K562 (cell line): ENCODE measurements at regions not wholly inside any gene's neighbourhood (a gene's known extent, or its start where the extent isn't known, plus 50 kb on each side); places are given as distances from the start of the nearest gene placed in this dataset.

Experiments
- ARID1B ChIP-seq: fragments of 450-650 bp; IDR thresholded peaks from 2 replicates; pipeline ENCODE4 v1.6.1; 2016; ENCODE audit warnings: antibody characterized with exemption, mild to moderate bottlenecking, inconsistent platforms
- BMI1 ChIP-seq: fragments of 150-350 bp; IDR thresholded peaks from 2 replicates; pipeline ENCODE4 v1.6.1; 2014; ENCODE audit warnings: low read length
- BRD9 ChIP-seq: fragments of 450-650 bp; IDR thresholded peaks from 2 replicates; pipeline ENCODE4 v1.6.1; 2018; ENCODE audit warnings: low read depth; ENCODE audit not compliant: partially characterized antibody
- EHMT2 ChIP-seq: fragments of 450-650 bp; IDR thresholded peaks from 2 replicates; pipeline ENCODE4 v1.6.1; 2018; ENCODE audit warnings: antibody characterized with exemption
- FOS ChIP-seq: IDR thresholded peaks from 3 replicates; pipeline ENCODE4 v1.6.1; 2011; ENCODE audit not compliant: insufficient read length; ENCODE audit errors: extremely low read depth
- FOXA3 ChIP-seq, 2 experiments: fragments of 450-650 bp in 1 of 2; sonication (generic) in 1 of 2; formaldehyde crosslinking; IDR thresholded peaks in 1 of 2; conservative IDR thresholded peaks in 1 of 2; 2 replicates each; pipeline versions ENCODE4 v1.4.0 to v1.8.0; 2020 to 2022; ENCODE audit warnings: mild to moderate bottlenecking in 2 of 2, missing genetic modification reagents in 1 of 2
- GABPA ChIP-seq: fragments of 200-800 bp; sonication (Bioruptor generic); conservative IDR thresholded peaks from 2 replicates; pipeline ENCODE4 v1.6.1; 2016; ENCODE audit warnings: low read depth, missing genetic modification characterization, missing compliant biosample characterization
- GABPB2 ChIP-seq: fragments of 250-450 bp; sonication (Bioruptor Pico); conservative IDR thresholded peaks from 2 replicates; pipeline ENCODE4 v1.5.1; 2021; ENCODE audit warnings: mild to moderate bottlenecking
- HMG20B ChIP-seq: fragments of 250-450 bp; sonication (Bioruptor Pico); IDR thresholded peaks from 2 replicates; pipeline ENCODE4 v1.5.0; 2021; ENCODE audit warnings: mild to moderate bottlenecking
- HNRNPUL1 ChIP-seq: fragments of 200-400 bp; formaldehyde crosslinking; IDR thresholded peaks from 2 replicates; pipeline ENCODE4 v1.6.1; 2017; ENCODE audit warnings: low read length
- KAT7 ChIP-seq: sonication (generic); formaldehyde crosslinking; IDR thresholded peaks from 2 replicates; pipeline ENCODE4 v1.8.0; 2022; ENCODE audit warnings: missing genetic modification reagents, mild to moderate bottlenecking, borderline replicate concordance
- NCOR1 ChIP-seq: fragments of 450-650 bp; IDR thresholded peaks from 2 replicates; pipeline ENCODE4 v1.6.1; 2016; ENCODE audit warnings: mild to moderate bottlenecking, moderate library complexity
- NR2C2 ChIP-seq, 2 experiments: fragments of 200-800 bp in 1 of 2; sonication (Bioruptor generic) in 1 of 2; sonication (generic) in 1 of 2; formaldehyde crosslinking in 1 of 2; IDR thresholded peaks; 2 replicates each; pipeline versions ENCODE4 v1.6.1 to v1.8.0; 2016 to 2022; ENCODE audit warnings: mild to moderate bottlenecking in 1 of 2, missing compliant biosample characterization in 1 of 2, missing genetic modification characterization in 1 of 2, missing genetic modification reagents in 1 of 2
- NR3C1 ChIP-seq: sonication (generic); formaldehyde crosslinking; IDR thresholded peaks from 2 replicates; pipeline ENCODE4 v1.8.1; 2022; ENCODE audit warnings: missing genetic modification reagents
- RBM34 ChIP-seq: fragments of 200-400 bp; formaldehyde crosslinking; IDR thresholded peaks from 2 replicates; pipeline ENCODE4 v1.6.1; 2018; ENCODE audit warnings: low read length, borderline replicate concordance; ENCODE audit not compliant: insufficient read depth
- SMAD1 ChIP-seq: fragments of 150-350 bp; IDR thresholded peaks from 2 replicates; pipeline ENCODE4 v1.6.1; 2014; ENCODE audit warnings: low read length, low read depth; ENCODE audit not compliant: partially characterized antibody
- SOX6 ChIP-seq: fragments of 450-650 bp; IDR thresholded peaks from 2 replicates; pipeline ENCODE4 v1.6.1; 2014; ENCODE audit warnings: mild to moderate bottlenecking
- TCF3 ChIP-seq: sonication (generic); formaldehyde crosslinking; IDR thresholded peaks from 2 replicates; pipeline ENCODE4 v1.4.0; 2020; ENCODE audit warnings: mild to moderate bottlenecking, missing genetic modification reagents
- ZBTB7A ChIP-seq: IDR thresholded peaks from 2 replicates; pipeline ENCODE4 v1.6.1; 2011; ENCODE audit warnings: low read depth, mild to moderate bottlenecking, low read length, moderate library complexity, borderline replicate concordance; ENCODE audit not compliant: control insufficient read depth
- ZEB2 ChIP-seq: fragments of 450-650 bp; IDR thresholded peaks from 2 replicates; pipeline ENCODE4 v1.6.1; 2016
- ZNF589 ChIP-seq: fragments of 200-800 bp; sonication (Bioruptor generic); IDR thresholded peaks from 2 replicates; pipeline ENCODE4 v1.6.1; 2016; ENCODE audit warnings: low read depth, missing genetic modification characterization, missing compliant biosample characterization
- TF ChIP-seq, protein P1 (sequence below): fragments of 450-650 bp; formaldehyde crosslinking; IDR thresholded peaks from 2 replicates; pipeline ENCODE4 v1.4.0; 2022; ENCODE audit warnings: missing genetic modification characterization
- TF ChIP-seq, protein P2 (sequence below), 2 experiments: fragments of 450-650 bp in 1 of 2; sonication (generic) in 1 of 2; formaldehyde crosslinking in 1 of 2; IDR thresholded peaks in 1 of 2; conservative IDR thresholded peaks in 1 of 2; 2 replicates each; pipeline versions ENCODE4 v1.6.1 to v1.8.1; 2016 to 2023; ENCODE audit warnings: mild to moderate bottlenecking in 2 of 2, moderate library complexity in 2 of 2, inconsistent platforms in 1 of 2, missing genetic modification reagents in 1 of 2
- TF ChIP-seq, protein P3 (sequence below), 2 experiments: IDR thresholded peaks; 2 replicates each; pipeline ENCODE4 v1.6.1; 2012; ENCODE audit warnings: improper control_type of control experiment in 2 of 2, low read depth in 2 of 2, low read length in 2 of 2, borderline replicate concordance in 1 of 2

DNA sequence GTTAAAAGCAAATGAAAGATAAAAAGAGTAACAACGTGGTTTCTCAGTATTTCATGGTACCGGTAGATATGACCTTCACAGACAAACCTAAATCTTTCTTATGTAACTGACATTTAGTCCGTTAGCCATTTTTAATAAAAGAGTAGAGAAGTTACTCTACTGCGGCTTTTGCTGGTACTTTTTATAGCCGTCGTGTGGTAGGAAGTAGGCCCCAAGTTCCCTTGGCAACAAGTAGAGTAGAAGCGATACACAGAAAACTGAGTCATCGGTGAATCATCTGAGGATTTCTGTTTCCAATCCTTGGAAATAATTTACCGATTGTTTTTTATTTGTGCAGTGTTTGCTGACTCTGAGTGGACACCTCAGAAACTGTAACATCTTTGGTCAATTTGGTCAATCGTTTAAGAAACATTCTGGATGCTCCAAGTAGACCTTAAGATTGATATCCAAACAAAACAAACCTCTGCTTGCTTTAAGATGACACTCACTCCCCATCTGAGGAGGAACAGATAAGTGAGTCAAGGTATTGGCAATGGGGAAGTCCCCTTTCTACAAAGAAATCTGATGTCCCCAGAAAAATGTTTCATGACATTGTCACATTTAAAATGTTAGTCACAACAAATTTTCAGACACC is 63.9 kb upstream of the AHR start (continued):
- TF ChIP-seq NR3C1 (CRISPR knock-in tag) = no peak
- 0 out of 2 replicates have a peak, but pooled peaks have one; percentile 41 for TF ChIP-seq SOX6
- TF ChIP-seq BRD9 = no peak
- TF ChIP-seq HNRNPUL1 = no peak
- TF ChIP-seq, protein P1, sequence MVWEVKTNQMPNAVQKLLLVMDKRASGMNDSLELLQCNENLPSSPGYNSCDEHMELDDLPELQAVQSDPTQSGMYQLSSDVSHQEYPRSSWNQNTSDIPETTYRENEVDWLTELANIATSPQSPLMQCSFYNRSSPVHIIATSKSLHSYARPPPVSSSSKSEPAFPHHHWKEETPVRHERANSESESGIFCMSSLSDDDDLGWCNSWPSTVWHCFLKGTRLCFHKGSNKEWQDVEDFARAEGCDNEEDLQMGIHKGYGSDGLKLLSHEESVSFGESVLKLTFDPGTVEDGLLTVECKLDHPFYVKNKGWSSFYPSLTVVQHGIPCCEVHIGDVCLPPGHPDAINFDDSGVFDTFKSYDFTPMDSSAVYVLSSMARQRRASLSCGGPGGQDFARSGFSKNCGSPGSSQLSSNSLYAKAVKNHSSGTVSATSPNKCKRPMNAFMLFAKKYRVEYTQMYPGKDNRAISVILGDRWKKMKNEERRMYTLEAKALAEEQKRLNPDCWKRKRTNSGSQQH (CRISPR knock-in tag) = no peak
- TF ChIP-seq RBM34 = no peak
- no peak for TF ChIP-seq SMAD1
- no peak for TF ChIP-seq NR2C2 (CRISPR knock-in tag; IDR thresholded peaks at IDR 0.05)
- peak; percentile 31; the same call in 1 of the 2 replicates for TF ChIP-seq NR2C2 (tag; IDR thresholded peaks at IDR 0.05)
- TF ChIP-seq GABPB2 = no peak
- peak; percentile 24; the same call in 1 of the 2 replicates for TF ChIP-seq NCOR1
- peak; percentile 21 for TF ChIP-seq FOS
- TF ChIP-seq TCF3 (CRISPR knock-in tag) = 0 out of 2 replicates have a peak, but pooled peaks have one; percentile 20
- TF ChIP-seq, protein P2, sequence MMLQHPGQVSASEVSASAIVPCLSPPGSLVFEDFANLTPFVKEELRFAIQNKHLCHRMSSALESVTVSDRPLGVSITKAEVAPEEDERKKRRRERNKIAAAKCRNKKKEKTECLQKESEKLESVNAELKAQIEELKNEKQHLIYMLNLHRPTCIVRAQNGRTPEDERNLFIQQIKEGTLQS (IDR thresholded peaks at IDR 0.05) = peak; percentile 89
- TF ChIP-seq, protein P2 (CRISPR knock-in tag; conservative IDR thresholded peaks at IDR 0.05) = no peak
- peak; percentile 73 for TF ChIP-seq ARID1B
- TF ChIP-seq ZNF589 = no peak
- no peak for TF ChIP-seq HMG20B (CRISPR knock-in tag)
- no peak for TF ChIP-seq ZBTB7A
- TF ChIP-seq GABPA (tag) = peak; percentile 34; the same call in 1 of the 2 replicates
- no peak for TF ChIP-seq FOXA3 (CRISPR knock-in tag; conservative IDR thresholded peaks at IDR 0.05 in 1 of 2, IDR thresholded peaks at IDR 0.05 in 1 of 2)
- no peak for TF ChIP-seq KAT7 (CRISPR knock-in tag)
- no peak for TF ChIP-seq EHMT2
- TF ChIP-seq BMI1 = peak; percentile 62; the same call in 1 of the 2 replicates
- peak; percentile 29; the same call in 1 of the 2 replicates for TF ChIP-seq ZEB2
- TF ChIP-seq, protein P3, sequence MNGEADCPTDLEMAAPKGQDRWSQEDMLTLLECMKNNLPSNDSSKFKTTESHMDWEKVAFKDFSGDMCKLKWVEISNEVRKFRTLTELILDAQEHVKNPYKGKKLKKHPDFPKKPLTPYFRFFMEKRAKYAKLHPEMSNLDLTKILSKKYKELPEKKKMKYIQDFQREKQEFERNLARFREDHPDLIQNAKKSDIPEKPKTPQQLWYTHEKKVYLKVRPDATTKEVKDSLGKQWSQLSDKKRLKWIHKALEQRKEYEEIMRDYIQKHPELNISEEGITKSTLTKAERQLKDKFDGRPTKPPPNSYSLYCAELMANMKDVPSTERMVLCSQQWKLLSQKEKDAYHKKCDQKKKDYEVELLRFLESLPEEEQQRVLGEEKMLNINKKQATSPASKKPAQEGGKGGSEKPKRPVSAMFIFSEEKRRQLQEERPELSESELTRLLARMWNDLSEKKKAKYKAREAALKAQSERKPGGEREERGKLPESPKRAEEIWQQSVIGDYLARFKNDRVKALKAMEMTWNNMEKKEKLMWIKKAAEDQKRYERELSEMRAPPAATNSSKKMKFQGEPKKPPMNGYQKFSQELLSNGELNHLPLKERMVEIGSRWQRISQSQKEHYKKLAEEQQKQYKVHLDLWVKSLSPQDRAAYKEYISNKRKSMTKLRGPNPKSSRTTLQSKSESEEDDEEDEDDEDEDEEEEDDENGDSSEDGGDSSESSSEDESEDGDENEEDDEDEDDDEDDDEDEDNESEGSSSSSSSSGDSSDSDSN (IDR thresholded peaks at IDR 0.05; ENCODE audit: borderline replicate concordance in 1 of 2, low read depth in 2 of 2, low read length in 2 of 2) = no peak
